Hepatocyte (in vitro differentiated cells): ENCODE measurements at regions not wholly inside any gene's neighbourhood (a gene's known extent, or its start where the extent isn't known, plus 50 kb on each side); places are given as distances from the start of the nearest gene placed in this dataset.

Experiments
- DNase-seq: peaks from one replicate; pipeline ENCODE4 v3.0.0-alpha.2; 2016; ENCODE audit warnings: low spot score
- H2AFZ ChIP-seq: fragments of 200-600 bp; sonication (generic); 2 replicates; pipeline ENCODE4 v1.6.0; 2016; ENCODE audit warnings: antibody characterized with exemption, mild to moderate bottlenecking
- H3K27ac ChIP-seq: fragments of 200-600 bp; sonication (generic); 2 replicates; pipeline ENCODE4 v1.5.1; 2016; ENCODE audit warnings: mild to moderate bottlenecking
- H3K27me3 ChIP-seq: fragments of 200-600 bp; sonication (generic); 2 replicates; pipeline ENCODE4 v1.6.1; 2016
- H3K36me3 ChIP-seq: fragments of 200-600 bp; sonication (generic); replicated peaks from 2 replicates; pipeline ENCODE4 v1.5.1; 2016; ENCODE audit warnings: low read depth; ENCODE audit not compliant: insufficient read depth
- H3K4me1 ChIP-seq: fragments of 200-600 bp; sonication (generic); 2 replicates; pipeline ENCODE4 v1.5.1; 2016; ENCODE audit warnings: mild to moderate bottlenecking, moderate library complexity; ENCODE audit not compliant: insufficient read depth
- H3K4me2 ChIP-seq: fragments of 200-600 bp; sonication (generic); 2 replicates; pipeline ENCODE4 v1.6.0; 2016
- H3K4me3 ChIP-seq: fragments of 200-600 bp; sonication (generic); 2 replicates; pipeline ENCODE4 v1.5.1; 2016; ENCODE audit warnings: mild to moderate bottlenecking
- H3K79me2 ChIP-seq: fragments of 200-600 bp; sonication (generic); 2 replicates; pipeline ENCODE4 v1.6.0; 2017; ENCODE audit warnings: mild to moderate bottlenecking
- H3K9me2 ChIP-seq: fragments of 200-600 bp; sonication (generic); replicated peaks from 2 replicates; pipeline ENCODE4 v1.6.0; 2017; ENCODE audit warnings: mild to moderate bottlenecking; ENCODE audit not compliant: insufficient read depth
- H3K9me3 ChIP-seq: fragments of 200-600 bp; sonication (generic); 2 replicates; pipeline ENCODE4 v1.5.1; 2016; ENCODE audit warnings: low read depth, mild to moderate bottlenecking
- H4K20me1 ChIP-seq: fragments of 200-600 bp; sonication (generic); 2 replicates; pipeline ENCODE4 v1.6.0; 2016; ENCODE audit warnings: mild to moderate bottlenecking; ENCODE audit not compliant: insufficient read depth, poor library complexity, severe bottlenecking
- EZH2 ChIP-seq: fragments of 200-600 bp; sonication (generic); IDR thresholded peaks from 2 replicates; pipeline ENCODE4 v1.6.1; 2016; ENCODE audit warnings: antibody characterized with exemption, mild to moderate bottlenecking, borderline replicate concordance
- EZH2phosphoT487 ChIP-seq: fragments of 200-600 bp; sonication (generic); IDR thresholded peaks from one replicate; pipeline ENCODE4 v1.6.1; 2018; ENCODE audit warnings: antibody characterized with exemption, mild to moderate bottlenecking, low read depth, moderate library complexity; ENCODE audit not compliant: unreplicated experiment, severe bottlenecking
- WGBS: methylation state at CpG from one replicate; pipeline ENCODE4 v1.1.6; 2016; ENCODE audit warnings: low lambda C conversion rate; ENCODE audit errors: missing lambda C conversion rate; 5-methylcytosine and 5-hydroxymethylcytosine counted together
- TF ChIP-seq, protein P1 (sequence below): fragments of 200-600 bp; sonication (generic); IDR thresholded peaks from 2 replicates; pipeline ENCODE4 v1.5.1; 2016; ENCODE audit warnings: antibody characterized with exemption, mild to moderate bottlenecking; ENCODE audit not compliant: poor library complexity

DNA sequence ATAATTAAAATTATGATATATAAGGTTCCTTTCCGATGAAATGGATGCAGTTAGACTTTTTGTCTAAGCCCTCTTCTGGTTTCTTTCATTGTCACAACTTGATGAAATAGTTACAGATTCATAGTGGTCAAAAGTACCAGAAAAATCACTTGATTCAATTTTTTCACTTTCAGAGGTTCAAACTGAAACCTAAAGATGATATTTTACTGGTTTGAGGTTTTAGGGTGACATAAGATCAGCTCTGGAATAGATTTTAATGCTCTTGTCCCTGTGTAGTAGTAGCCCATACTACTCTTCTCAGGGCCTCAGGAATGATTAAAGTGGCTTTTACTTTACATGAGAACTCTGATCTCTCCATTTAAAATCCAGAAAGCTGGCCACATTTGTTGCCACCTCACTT, 479.1 kb upstream of the ZNF717 start:
- H2AFZ ChIP-seq: no peak overlapping the region
- 91% methylated on average over 1 of the region's 1 CpG for WGBS
- H3K4me2 ChIP-seq: no peak overlapping the region
- H3K79me2 ChIP-seq: no peaks in the 10 kb centered on the region
- H3K4me3 ChIP-seq: no peak overlapping the region
- H3K36me3 ChIP-seq: no peaks in the 10 kb centered on the region
- no peak overlapping the region for H3K27ac ChIP-seq
- H3K27me3 ChIP-seq: no peaks in the 10 kb centered on the region
- no peaks in the 10 kb centered on the region for H4K20me1 ChIP-seq
- no peaks in the 10 kb centered on the region for H3K9me2 ChIP-seq
- TF ChIP-seq, protein P1, sequence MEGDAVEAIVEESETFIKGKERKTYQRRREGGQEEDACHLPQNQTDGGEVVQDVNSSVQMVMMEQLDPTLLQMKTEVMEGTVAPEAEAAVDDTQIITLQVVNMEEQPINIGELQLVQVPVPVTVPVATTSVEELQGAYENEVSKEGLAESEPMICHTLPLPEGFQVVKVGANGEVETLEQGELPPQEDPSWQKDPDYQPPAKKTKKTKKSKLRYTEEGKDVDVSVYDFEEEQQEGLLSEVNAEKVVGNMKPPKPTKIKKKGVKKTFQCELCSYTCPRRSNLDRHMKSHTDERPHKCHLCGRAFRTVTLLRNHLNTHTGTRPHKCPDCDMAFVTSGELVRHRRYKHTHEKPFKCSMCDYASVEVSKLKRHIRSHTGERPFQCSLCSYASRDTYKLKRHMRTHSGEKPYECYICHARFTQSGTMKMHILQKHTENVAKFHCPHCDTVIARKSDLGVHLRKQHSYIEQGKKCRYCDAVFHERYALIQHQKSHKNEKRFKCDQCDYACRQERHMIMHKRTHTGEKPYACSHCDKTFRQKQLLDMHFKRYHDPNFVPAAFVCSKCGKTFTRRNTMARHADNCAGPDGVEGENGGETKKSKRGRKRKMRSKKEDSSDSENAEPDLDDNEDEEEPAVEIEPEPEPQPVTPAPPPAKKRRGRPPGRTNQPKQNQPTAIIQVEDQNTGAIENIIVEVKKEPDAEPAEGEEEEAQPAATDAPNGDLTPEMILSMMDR: no peak
- TF ChIP-seq EZH2phosphoT487 (no peak), EZH2 (no peak)
- DNase-seq: no peak
- no peaks in the 10 kb centered on the region for H3K9me3 ChIP-seq
- no peaks in the 10 kb centered on the region for H3K4me1 ChIP-seq

DNA sequence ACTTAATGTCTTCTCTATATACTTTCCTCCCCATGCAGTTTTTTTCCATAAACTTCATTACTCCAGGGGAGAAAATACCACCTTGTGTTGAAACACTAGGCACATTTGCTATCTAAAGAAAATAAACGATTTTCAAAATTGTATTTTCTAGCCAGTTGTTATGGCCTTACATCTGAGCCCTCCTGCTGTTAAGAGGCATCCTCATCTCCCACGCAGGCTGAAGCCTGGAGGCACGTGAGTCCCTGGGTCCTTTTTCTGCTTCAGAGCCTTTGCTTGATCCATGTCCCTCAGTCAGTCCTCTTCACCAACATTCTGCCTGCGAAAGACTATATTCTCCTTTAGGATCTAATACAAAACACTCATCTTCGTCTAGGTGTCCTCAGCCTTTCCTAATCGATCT, 479.6 kb upstream of the ZNF717 start:
- H3K4me1 ChIP-seq: no peaks in the 10 kb centered on the region
- H2AFZ ChIP-seq: no peak overlapping the region
- H3K27me3 ChIP-seq: no peaks in the 10 kb centered on the region
- DNase-seq: no peak
- H3K27ac ChIP-seq: no peak overlapping the region
- H3K36me3 ChIP-seq: no peaks in the 10 kb centered on the region
- no peaks in the 10 kb centered on the region for H3K9me3 ChIP-seq
- 85% methylated on average over 6 of the region's 6 CpGs for WGBS
- H3K79me2 ChIP-seq: no peaks in the 10 kb centered on the region
- no peak for TF ChIP-seq EZH2phosphoT487
- TF ChIP-seq, protein P1: no peak
- TF ChIP-seq EZH2: no peak
- H3K9me2 ChIP-seq: no peaks in the 10 kb centered on the region
- H3K4me2 ChIP-seq: no peak overlapping the region
- H3K4me3 ChIP-seq: no peak overlapping the region
- H4K20me1 ChIP-seq: no peaks in the 10 kb centered on the region

DNA sequence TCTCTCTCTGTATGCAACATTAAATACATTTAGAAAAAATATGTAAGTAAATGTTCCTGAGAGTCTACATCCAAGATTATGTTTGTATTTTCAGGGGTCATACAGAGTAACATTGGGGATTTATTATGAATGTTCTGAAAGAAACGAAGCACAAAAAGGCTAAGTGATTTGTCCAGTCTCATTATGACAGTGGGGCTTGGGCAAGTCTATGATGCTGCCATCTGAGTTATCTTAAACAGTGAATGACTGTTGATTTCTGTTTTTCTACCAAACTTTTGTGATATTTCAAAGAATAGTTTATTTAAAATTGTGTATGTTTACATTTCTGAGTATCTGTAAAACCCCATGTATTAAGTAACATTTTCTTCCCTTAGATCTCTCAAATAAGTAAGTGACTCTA, 481.2 kb upstream of the ZNF717 start:
- no peak for TF ChIP-seq EZH2phosphoT487
- TF ChIP-seq, protein P1: no peak
- no peak for TF ChIP-seq EZH2
- no peaks in the 10 kb centered on the region for H3K4me1 ChIP-seq
- H3K27me3 ChIP-seq: no peaks in the 10 kb centered on the region
- H3K9me2 ChIP-seq: no peaks in the 10 kb centered on the region
- no peak overlapping the region for H3K4me2 ChIP-seq
- H3K4me3 ChIP-seq: no peak overlapping the region
- H2AFZ ChIP-seq: no peak overlapping the region
- H3K9me3 ChIP-seq: no peaks in the 10 kb centered on the region
- no peaks in the 10 kb centered on the region for H4K20me1 ChIP-seq
- no peaks in the 10 kb centered on the region for H3K79me2 ChIP-seq
- H3K36me3 ChIP-seq: no peaks in the 10 kb centered on the region
- WGBS: 52% methylated on average over 1 of the region's 1 CpG
- DNase-seq: no peak
- H3K27ac ChIP-seq: no peak overlapping the region

DNA sequence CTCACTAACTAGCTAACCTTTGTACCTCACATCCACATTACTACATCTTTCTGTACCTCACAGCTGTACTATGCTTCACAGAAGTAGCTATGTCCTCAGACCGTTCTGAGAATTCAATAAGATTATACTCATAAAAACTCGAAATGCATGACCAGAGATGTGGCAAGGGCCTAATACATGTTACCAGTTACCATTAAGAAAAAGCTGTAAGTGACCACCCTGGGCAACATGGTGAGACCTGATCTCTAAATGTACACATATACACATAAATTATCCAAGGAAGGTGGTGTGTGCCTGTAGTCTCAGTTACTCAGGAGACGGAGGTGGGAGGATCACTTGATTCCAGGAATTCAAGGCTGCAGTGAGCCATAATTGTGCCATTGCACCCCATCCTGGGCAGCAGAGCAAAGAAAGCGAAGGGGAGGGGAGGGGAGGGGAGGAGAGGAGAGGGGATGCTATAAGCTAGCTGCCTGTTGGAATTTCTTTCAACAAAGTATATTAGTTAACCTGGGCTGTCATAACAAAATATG, 482.6 kb upstream of the ZNF717 start:
- H3K27me3 ChIP-seq: no peaks in the 10 kb centered on the region
- TF ChIP-seq EZH2phosphoT487 (no peak), EZH2 (no peak)
- TF ChIP-seq, protein P1: no peak
- no peaks in the 10 kb centered on the region for H3K9me3 ChIP-seq
- H3K4me2 ChIP-seq: no peak overlapping the region
- H3K4me3 ChIP-seq: no peak overlapping the region
- H3K36me3 ChIP-seq: no peaks in the 10 kb centered on the region
- H2AFZ ChIP-seq: no peak overlapping the region
- WGBS: 94% methylated on average over 4 of the region's 4 CpGs
- no peaks in the 10 kb centered on the region for H3K79me2 ChIP-seq
- no peak for DNase-seq
- H3K4me1 ChIP-seq: no peaks in the 10 kb centered on the region
- H4K20me1 ChIP-seq: no peaks in the 10 kb centered on the region
- no peak overlapping the region for H3K27ac ChIP-seq
- no peaks in the 10 kb centered on the region for H3K9me2 ChIP-seq
